ENCODE measurements at regions not wholly inside any gene's neighbourhood (a gene's known extent, or its start where the extent isn't known, plus 50 kb on each side); places are given as distances from the start of the nearest gene placed in this dataset.

GRCh38 chr12:58174316-58174715, 232.9 kb downstream of the ATP23 start:
- H3K36me3 Mint-ChIP-seq (ENCODE audit: low read depth): no peaks in the 10 kb centered on the region
- H3K9me3 Mint-ChIP-seq: no peaks in the 10 kb centered on the region
- DNase-seq: no peak
- no peaks in the 10 kb centered on the region for H3K4me1 Mint-ChIP-seq
- no peak overlapping the region for H3K4me3 Mint-ChIP-seq
- peaks cover 11% of the 10 kb centered on the region for H3K27me3 Mint-ChIP-seq
- no peak for ATAC-seq
- H3K27ac Mint-ChIP-seq: no peak overlapping the region

GRCh38 chr12:58176296-58176869, 235.0 kb downstream of the ATP23 start:
- H3K4me3 Mint-ChIP-seq: no peak overlapping the region
- no peaks in the 10 kb centered on the region for H3K4me1 Mint-ChIP-seq
- DNase-seq: peak; percentile 19
- no peak for ATAC-seq
- peaks cover 11% of the 10 kb centered on the region for H3K27me3 Mint-ChIP-seq
- no peaks in the 10 kb centered on the region for H3K9me3 Mint-ChIP-seq
- no peaks in the 10 kb centered on the region for H3K36me3 Mint-ChIP-seq (ENCODE audit: low read depth)
- H3K27ac Mint-ChIP-seq: no peak overlapping the region

- no peak overlapping the region for H3K4me3 Mint-ChIP-seq
- no peaks in the 10 kb centered on the region for H3K4me1 Mint-ChIP-seq
- H3K27ac Mint-ChIP-seq: no peak overlapping the region
- DNase-seq (no peak), ATAC-seq (no peak)
- no peaks in the 10 kb centered on the region for H3K9me3 Mint-ChIP-seq
- H3K27me3 Mint-ChIP-seq: peaks cover 15% of the 10 kb centered on the region
- no peaks in the 10 kb centered on the region for H3K36me3 Mint-ChIP-seq (ENCODE audit: low read depth)
These were observed 236.0 kb downstream of the ATP23 start for GRCh38 chr12:58177366-58177765.

GRCh38 chr12:58184212-58184611, 242.8 kb downstream of the ATP23 start:
- Mint-ChIP-seq H3K27ac (no peak overlapping the region), H3K9me3 (peaks cover 10% of the 10 kb centered on the region), H3K4me3 (no peak overlapping the region), H3K4me1 (no peaks in the 10 kb centered on the region), H3K36me3 (ENCODE audit: low read depth) (no peaks in the 10 kb centered on the region), H3K27me3 (peaks cover 4% of the 10 kb centered on the region)
- DNase-seq (no peak), ATAC-seq (no peak)

- Mint-ChIP-seq H3K4me3 (no peak overlapping the region), H3K4me1 (no peaks in the 10 kb centered on the region), H3K9me3 (peaks cover 10% of the 10 kb centered on the region), H3K27ac (no peak overlapping the region), H3K27me3 (peaks cover 4% of the 10 kb centered on the region), H3K36me3 (ENCODE audit: low read depth) (no peaks in the 10 kb centered on the region)
- no peak for DNase-seq
- no peak for ATAC-seq
These were observed 245.0 kb downstream of the ATP23 start for GRCh38 chr12:58186401-58186800.

GRCh38 chr12:58186914-58187313, 245.5 kb downstream of the ATP23 start:
- DNase-seq (no peak), ATAC-seq (no peak)
- Mint-ChIP-seq H3K27ac (no peak overlapping the region), H3K4me3 (no peak overlapping the region), H3K36me3 (ENCODE audit: low read depth) (no peaks in the 10 kb centered on the region), H3K27me3 (peaks cover 2% of the 10 kb centered on the region), H3K9me3 (peaks cover 10% of the 10 kb centered on the region), H3K4me1 (no peaks in the 10 kb centered on the region)

GRCh38 chr12:58189030-58189429, 247.7 kb downstream of the ATP23 start:
- Mint-ChIP-seq H3K4me1 (no peaks in the 10 kb centered on the region), H3K4me3 (no peak overlapping the region), H3K27me3 (no peaks in the 10 kb centered on the region), H3K36me3 (ENCODE audit: low read depth) (no peaks in the 10 kb centered on the region), H3K9me3 (peaks cover 10% of the 10 kb centered on the region), H3K27ac (no peak overlapping the region)
- no peak for DNase-seq
- ATAC-seq: no peak

- no peak overlapping the region for H3K4me3 Mint-ChIP-seq
These were observed 248.5 kb downstream of the ATP23 start for GRCh38 chr12:58189893-58190292.

GRCh38 chr12:58190618-58191017, 249.3 kb downstream of the ATP23 start:
- DNase-seq: no peak
- H3K27ac Mint-ChIP-seq: no peak overlapping the region
- no peak overlapping the region for H3K4me3 Mint-ChIP-seq
- H3K9me3 Mint-ChIP-seq: peaks cover 7% of the 10 kb centered on the region
- H3K36me3 Mint-ChIP-seq (ENCODE audit: low read depth): no peaks in the 10 kb centered on the region
- H3K27me3 Mint-ChIP-seq: peaks cover 6% of the 10 kb centered on the region
- no peak for ATAC-seq
- no peaks in the 10 kb centered on the region for H3K4me1 Mint-ChIP-seq

More at GRCh38 chr12:58189893-58190292, 248.5 kb downstream of the ATP23 start:
- no peaks in the 10 kb centered on the region for H3K36me3 Mint-ChIP-seq (ENCODE audit: low read depth)
- H3K27me3 Mint-ChIP-seq: peaks cover 6% of the 10 kb centered on the region
- ATAC-seq (no peak), DNase-seq (no peak)
- H3K4me1 Mint-ChIP-seq: no peaks in the 10 kb centered on the region
- H3K9me3 Mint-ChIP-seq: peaks cover 10% of the 10 kb centered on the region
- H3K27ac Mint-ChIP-seq: no peak overlapping the region

- no peak for ATAC-seq
- H3K27me3 Mint-ChIP-seq: peaks cover 10% of the 10 kb centered on the region
These were observed 255.6 kb downstream of the ATP23 start for GRCh38 chr12:58196971-58197370.

GRCh38 chr12:58202933-58203718, 261.8 kb downstream of the ATP23 start:
- ATAC-seq: no peak
- Mint-ChIP-seq H3K4me3 (no peak overlapping the region), H3K27me3 (peaks cover 2% of the 10 kb centered on the region), H3K27ac (no peak overlapping the region), H3K36me3 (ENCODE audit: low read depth) (no peaks in the 10 kb centered on the region), H3K9me3 (no peaks in the 10 kb centered on the region), H3K4me1 (peaks cover 2% of the 10 kb centered on the region)
- no peak for DNase-seq

More at GRCh38 chr12:58196971-58197370, 255.6 kb downstream of the ATP23 start:
- Mint-ChIP-seq H3K4me3 (no peak overlapping the region), H3K27ac (no peak overlapping the region), H3K36me3 (ENCODE audit: low read depth) (no peaks in the 10 kb centered on the region), H3K4me1 (no peaks in the 10 kb centered on the region), H3K9me3 (no peaks in the 10 kb centered on the region)
- no peak for DNase-seq

GRCh38 chr12:58204071-58204470, 262.7 kb downstream of the ATP23 start:
- no peaks in the 10 kb centered on the region for H3K36me3 Mint-ChIP-seq (ENCODE audit: low read depth)
- no peak overlapping the region for H3K4me3 Mint-ChIP-seq

GRCh38 chr12:58206876-58207275, 265.5 kb downstream of the ATP23 start:
- Mint-ChIP-seq H3K4me1 (peaks cover 2% of the 10 kb centered on the region), H3K4me3 (no peak overlapping the region), H3K27me3 (no peaks in the 10 kb centered on the region), H3K36me3 (ENCODE audit: low read depth) (no peaks in the 10 kb centered on the region), H3K9me3 (no peaks in the 10 kb centered on the region), H3K27ac (no peak overlapping the region)
- ATAC-seq (no peak), DNase-seq (no peak)

More at GRCh38 chr12:58204071-58204470, 262.7 kb downstream of the ATP23 start:
- H3K27ac Mint-ChIP-seq: no peak overlapping the region
- H3K4me1 Mint-ChIP-seq: peaks cover 2% of the 10 kb centered on the region
- no peaks in the 10 kb centered on the region for H3K9me3 Mint-ChIP-seq
- ATAC-seq: no peak
- no peak for DNase-seq
- H3K27me3 Mint-ChIP-seq: peaks cover 2% of the 10 kb centered on the region

GRCh38 chr12:58211211-58211610, 269.8 kb downstream of the ATP23 start:
- no peaks in the 10 kb centered on the region for H3K9me3 Mint-ChIP-seq

GRCh38 chr12:58217130-58217529, 275.8 kb downstream of the ATP23 start:
- H3K4me3 Mint-ChIP-seq: no peak overlapping the region
- ATAC-seq: no peak
- no peaks in the 10 kb centered on the region for H3K4me1 Mint-ChIP-seq
- H3K27ac Mint-ChIP-seq: no peak overlapping the region
- no peaks in the 10 kb centered on the region for H3K36me3 Mint-ChIP-seq (ENCODE audit: low read depth)
- peaks cover 4% of the 10 kb centered on the region for H3K27me3 Mint-ChIP-seq
- no peaks in the 10 kb centered on the region for H3K9me3 Mint-ChIP-seq
- no peak for DNase-seq

More at GRCh38 chr12:58211211-58211610, 269.8 kb downstream of the ATP23 start:
- H3K4me3 Mint-ChIP-seq: no peak overlapping the region
- no peaks in the 10 kb centered on the region for H3K4me1 Mint-ChIP-seq
- no peak overlapping the region for H3K27ac Mint-ChIP-seq
- peaks cover 1% of the 10 kb centered on the region for H3K27me3 Mint-ChIP-seq
- DNase-seq: no peak
- ATAC-seq: no peak
- no peaks in the 10 kb centered on the region for H3K36me3 Mint-ChIP-seq (ENCODE audit: low read depth)

All from activated naive CD8-positive, alpha-beta T cell treated with anti-CD3 and anti-CD28 coated beads, Interleukin-2, amount 50 U/mL, for 24 hours (primary cell).